IPS-18a (cell line): ENCODE measurements at regions not wholly inside any gene's neighbourhood (a gene's known extent, or its start where the extent isn't known, plus 50 kb on each side); places are given as distances from the start of the nearest gene placed in this dataset.

Source experiments
- H3K27ac ChIP-seq: one replicate; pipeline ENCODE4 v1.5.1; 2013; ENCODE audit warnings: low read length
- H3K27me3 ChIP-seq: one replicate; pipeline ENCODE4 v1.6.1; 2013; ENCODE audit warnings: mild to moderate bottlenecking, low read length; ENCODE audit not compliant: control insufficient read depth, insufficient read depth
- H3K36me3 ChIP-seq: one replicate; pipeline ENCODE4 v1.6.1; 2013; ENCODE audit warnings: low read depth, low read length; ENCODE audit not compliant: control insufficient read depth
- H3K4me1 ChIP-seq: one replicate; pipeline ENCODE4 v1.6.1; 2013; ENCODE audit warnings: low read depth, low read length; ENCODE audit not compliant: control insufficient read depth
- H3K4me3 ChIP-seq: one replicate; pipeline ENCODE4 v1.5.1; 2013; ENCODE audit warnings: low read length
- H3K9ac ChIP-seq: one replicate; pipeline ENCODE4 v1.6.1; 2013; ENCODE audit warnings: mild to moderate bottlenecking, low read length, moderate library complexity
- H3K9me3 ChIP-seq: one replicate; pipeline ENCODE4 v1.6.1; 2013; ENCODE audit warnings: low read depth, low read length; ENCODE audit not compliant: control insufficient read depth

- Histone ChIP-seq H3K27me3 (no peaks in the 10 kb centered on the region), H3K4me1 (peaks cover 3% of the 10 kb centered on the region), H3K4me3 (no peak overlapping the region), H3K27ac (no peak overlapping the region), H3K9ac (no peak overlapping the region), H3K36me3 (no peaks in the 10 kb centered on the region), H3K9me3 (peaks cover 6% of the 10 kb centered on the region)
These were observed 204.2 kb upstream of the ARGLU1 start for GRCh38 chr13:106772006-106772601.

DNA sequence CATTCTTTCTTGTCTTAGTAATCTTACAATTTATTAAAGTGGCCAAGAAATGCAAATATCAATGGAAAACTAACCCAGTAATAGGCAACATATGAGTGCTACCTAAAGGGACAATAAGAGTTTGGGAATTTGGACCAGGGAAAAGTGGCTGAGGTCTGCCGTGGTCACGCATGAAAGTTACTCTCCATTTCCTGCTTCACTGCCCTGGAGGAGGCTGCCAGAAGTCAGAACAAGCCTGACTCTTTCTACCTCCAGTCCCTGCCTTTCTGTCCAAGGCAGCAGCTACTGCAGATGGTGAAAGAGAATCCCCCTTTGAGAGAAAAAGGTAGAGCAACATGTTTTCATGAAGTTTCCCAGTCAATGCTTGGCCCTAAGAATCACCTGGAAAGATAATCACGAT, 201.1 kb upstream of the ARGLU1 start:
- H3K4me1 ChIP-seq, result peaks cover 3% of the 10 kb centered on the region
- no peak overlapping the region for H3K9ac ChIP-seq
- no peaks in the 10 kb centered on the region for H3K27me3 ChIP-seq
- no peak overlapping the region for H3K4me3 ChIP-seq
- H3K9me3 ChIP-seq, result peaks cover 8% of the 10 kb centered on the region
- H3K27ac ChIP-seq, result no peak overlapping the region
- H3K36me3 ChIP-seq, result no peaks in the 10 kb centered on the region

DNA sequence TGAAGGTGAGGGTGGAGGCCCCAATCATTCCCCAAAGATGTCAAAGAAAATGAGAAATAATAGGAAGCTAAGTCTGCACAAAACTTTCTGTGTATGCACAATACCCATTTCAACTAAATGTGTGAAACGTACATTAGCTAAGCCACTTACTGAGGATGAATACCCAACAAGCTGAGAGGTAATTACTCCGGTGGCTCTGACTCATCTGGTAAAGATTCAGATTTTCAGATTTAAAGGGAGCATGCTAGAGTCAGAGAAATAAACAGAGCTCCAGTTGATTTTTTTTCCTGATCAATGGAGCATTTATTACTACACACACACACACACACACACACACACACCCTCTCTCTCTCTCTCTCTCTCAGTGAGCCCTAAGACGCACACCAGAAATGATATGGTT, 194.8 kb upstream of the ARGLU1 start:
- no peaks in the 10 kb centered on the region for H3K36me3 ChIP-seq
- H3K9ac ChIP-seq, result no peak overlapping the region
- H3K27me3 ChIP-seq, result no peaks in the 10 kb centered on the region
- H3K4me3 ChIP-seq, result no peak overlapping the region
- no peak overlapping the region for H3K27ac ChIP-seq
- peaks cover 8% of the 10 kb centered on the region for H3K9me3 ChIP-seq
- H3K4me1 ChIP-seq, result no peaks in the 10 kb centered on the region

DNA sequence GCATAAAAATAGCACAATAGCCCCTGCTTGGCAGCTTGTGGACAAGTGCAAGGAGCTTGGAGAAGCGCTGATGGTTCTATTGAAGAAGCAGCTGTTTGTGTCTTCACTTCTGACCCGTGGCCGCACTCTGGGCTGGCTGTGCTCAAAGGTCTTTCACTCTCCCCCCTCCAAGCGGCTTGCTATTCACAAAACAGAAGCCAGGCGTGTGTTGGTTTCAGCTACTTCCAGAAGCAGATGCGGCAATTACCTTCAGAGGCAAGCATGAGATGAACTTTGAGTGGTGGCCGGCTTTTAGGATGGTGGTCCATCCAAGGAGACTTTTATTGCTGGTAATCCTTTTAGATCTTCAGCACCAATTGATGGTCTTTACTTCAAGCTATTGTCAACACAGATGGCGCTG, 188.5 kb upstream of the ARGLU1 start:
- peaks cover 20% of the 10 kb centered on the region for H3K4me1 ChIP-seq
- H3K27me3 ChIP-seq, result no peaks in the 10 kb centered on the region
- no peaks in the 10 kb centered on the region for H3K9me3 ChIP-seq
- H3K4me3 ChIP-seq, result no peak overlapping the region
- H3K9ac ChIP-seq, result no peak overlapping the region
- no peaks in the 10 kb centered on the region for H3K36me3 ChIP-seq
- H3K27ac ChIP-seq, result no peak overlapping the region

- H3K4me3 ChIP-seq, result no peak overlapping the region
- H3K4me1 ChIP-seq, result peaks cover 20% of the 10 kb centered on the region
- H3K9me3 ChIP-seq, result no peaks in the 10 kb centered on the region
- H3K27ac ChIP-seq, result no peak overlapping the region
- H3K9ac ChIP-seq, result no peak overlapping the region
- H3K27me3 ChIP-seq, result no peaks in the 10 kb centered on the region
- H3K36me3 ChIP-seq, result no peaks in the 10 kb centered on the region
These were observed 187.6 kb upstream of the ARGLU1 start for GRCh38 chr13:106755542-106755941.

DNA sequence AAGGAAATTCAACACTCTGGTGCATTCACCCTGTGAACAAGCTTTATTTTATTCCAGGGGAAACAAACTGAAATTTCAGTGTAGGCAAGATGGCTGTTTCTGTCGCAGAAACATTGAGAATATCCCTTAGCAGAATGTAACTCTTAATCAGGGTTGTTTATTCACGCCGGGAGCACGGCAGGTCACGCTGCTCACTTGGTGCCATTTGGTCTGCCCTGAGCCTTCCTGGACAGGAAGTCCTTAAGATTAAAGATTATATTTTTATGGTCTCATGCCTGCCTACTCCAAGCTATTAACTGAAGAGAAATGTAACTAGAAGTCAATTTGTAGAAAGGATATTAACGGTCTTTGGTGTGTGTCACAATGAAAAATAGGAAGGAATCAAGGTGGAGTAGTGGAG, 185.3 kb upstream of the ARGLU1 start:
- Histone ChIP-seq H3K27me3 (no peaks in the 10 kb centered on the region), H3K27ac (no peak overlapping the region), H3K9ac (peak overlapping the region; percentile 15), H3K4me3 (no peak overlapping the region), H3K4me1 (peaks cover 20% of the 10 kb centered on the region), H3K36me3 (no peaks in the 10 kb centered on the region), H3K9me3 (no peaks in the 10 kb centered on the region)

DNA sequence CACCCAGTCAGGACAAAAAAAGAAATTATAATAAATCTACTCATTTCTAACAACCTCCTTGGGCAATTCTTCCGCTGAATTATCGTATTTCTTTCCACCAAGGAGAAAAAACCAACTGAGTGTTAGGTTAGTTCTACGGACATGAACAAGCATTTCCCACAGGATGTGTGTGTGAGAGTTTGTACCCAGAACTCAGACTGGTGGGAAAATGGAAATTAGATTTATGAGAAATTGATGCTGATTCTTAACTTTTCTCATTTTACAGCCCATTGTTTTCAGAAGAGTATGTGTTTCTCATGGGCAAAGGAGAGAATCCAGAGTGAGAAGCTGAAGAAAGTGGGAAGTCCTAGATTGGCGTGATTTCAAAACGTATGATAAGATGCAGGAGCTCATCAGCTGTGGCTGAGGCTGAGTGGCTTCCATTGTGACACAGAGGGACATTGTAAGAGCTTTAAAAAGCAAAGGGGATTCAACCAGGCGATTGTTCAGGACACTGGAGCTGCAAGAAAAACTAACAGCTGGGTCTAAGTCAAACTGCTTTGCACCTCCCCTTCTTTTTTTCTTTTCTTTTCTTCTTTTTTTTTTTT, 184.7 kb upstream of the ARGLU1 start:
- Histone ChIP-seq H3K9ac (peak overlapping the region; percentile 15), H3K27ac (no peak overlapping the region), H3K27me3 (no peaks in the 10 kb centered on the region), H3K36me3 (no peaks in the 10 kb centered on the region), H3K4me1 (peaks cover 20% of the 10 kb centered on the region), H3K4me3 (no peak overlapping the region), H3K9me3 (no peaks in the 10 kb centered on the region)

- H3K36me3 ChIP-seq, result no peaks in the 10 kb centered on the region
- H3K4me1 ChIP-seq, result peaks cover 8% of the 10 kb centered on the region
- H3K27me3 ChIP-seq, result no peaks in the 10 kb centered on the region
- no peak overlapping the region for H3K27ac ChIP-seq
- H3K9me3 ChIP-seq, result no peaks in the 10 kb centered on the region
- H3K9ac ChIP-seq, result no peak overlapping the region
- H3K4me3 ChIP-seq, result no peak overlapping the region
These were observed 180.8 kb upstream of the ARGLU1 start for GRCh38 chr13:106748785-106749184.

DNA sequence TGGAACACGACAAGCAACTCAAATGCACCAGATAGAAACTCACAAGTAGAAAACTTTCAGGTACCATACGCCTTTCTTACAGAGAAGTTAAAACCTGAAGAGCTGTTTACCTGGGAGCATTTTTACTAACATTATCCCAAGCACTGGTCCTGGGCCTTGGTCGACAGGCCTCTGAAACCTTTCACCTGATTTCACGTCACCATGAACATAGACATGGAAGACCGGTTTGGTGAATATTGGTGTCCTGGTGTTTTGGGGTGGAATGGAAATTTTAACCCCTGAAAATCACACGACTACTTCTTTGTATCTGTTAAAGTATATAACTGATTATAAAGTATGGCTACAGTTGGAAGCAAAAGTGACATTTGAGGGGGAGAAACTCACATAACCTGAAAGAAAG, 176.6 kb upstream of the ARGLU1 start:
- H3K9ac ChIP-seq, result no peak overlapping the region
- H3K4me3 ChIP-seq, result no peak overlapping the region
- H3K27ac ChIP-seq, result no peak overlapping the region
- no peaks in the 10 kb centered on the region for H3K9me3 ChIP-seq
- H3K36me3 ChIP-seq, result no peaks in the 10 kb centered on the region
- H3K4me1 ChIP-seq, result no peaks in the 10 kb centered on the region
- H3K27me3 ChIP-seq, result no peaks in the 10 kb centered on the region

GRCh38 chr13:106738186-106738678, 170.3 kb upstream of the ARGLU1 start:
- Histone ChIP-seq H3K27me3 (no peaks in the 10 kb centered on the region), H3K27ac (no peak overlapping the region), H3K4me1 (no peaks in the 10 kb centered on the region), H3K9me3 (no peaks in the 10 kb centered on the region), H3K36me3 (no peaks in the 10 kb centered on the region), H3K9ac (no peak overlapping the region), H3K4me3 (no peak overlapping the region)

DNA sequence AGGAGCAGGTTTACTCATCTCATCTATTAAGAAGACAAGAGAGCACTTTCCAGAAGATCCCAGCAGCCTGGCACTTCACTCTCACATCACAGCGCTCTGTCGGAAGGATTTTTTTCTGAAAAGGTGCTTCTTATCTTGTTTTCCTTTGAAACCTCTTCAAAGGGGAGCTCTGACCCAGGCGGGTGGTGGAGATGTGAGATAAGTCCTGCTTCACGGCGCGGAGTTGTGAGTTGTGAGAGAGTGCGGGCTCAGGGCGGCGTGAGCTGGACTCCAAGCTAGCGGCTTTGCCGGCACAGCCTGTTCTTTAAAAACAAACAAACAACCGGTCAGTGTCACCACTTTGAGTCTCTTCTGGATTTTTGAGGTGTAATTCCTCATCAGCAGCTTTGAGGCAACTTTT, 169.0 kb upstream of the ARGLU1 start:
- no peaks in the 10 kb centered on the region for H3K9me3 ChIP-seq
- no peaks in the 10 kb centered on the region for H3K27me3 ChIP-seq
- H3K36me3 ChIP-seq, result no peaks in the 10 kb centered on the region
- no peak overlapping the region for H3K4me3 ChIP-seq
- no peak overlapping the region for H3K27ac ChIP-seq
- H3K4me1 ChIP-seq, result no peaks in the 10 kb centered on the region
- no peak overlapping the region for H3K9ac ChIP-seq

DNA sequence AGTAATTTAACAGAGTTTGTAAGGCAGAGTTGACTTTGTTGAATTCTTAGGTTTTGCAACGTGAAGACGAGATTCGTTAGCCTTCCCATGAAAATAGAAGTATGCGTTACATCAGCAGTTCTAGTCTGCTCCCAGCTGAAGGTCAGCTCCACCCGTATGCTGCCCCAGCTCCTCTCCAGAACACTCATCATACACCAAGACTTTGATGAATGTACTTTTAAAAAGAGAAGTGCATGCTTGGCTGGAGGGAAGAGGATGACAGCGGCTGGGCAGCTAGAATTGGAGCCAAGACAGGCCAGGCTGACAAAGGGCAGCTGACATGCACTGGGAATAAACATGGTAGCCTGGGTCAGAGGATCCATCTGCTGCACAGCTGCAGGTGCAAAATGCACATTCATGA, 166.3 kb upstream of the ARGLU1 start:
- Histone ChIP-seq H3K36me3 (no peaks in the 10 kb centered on the region), H3K27ac (no peak overlapping the region), H3K27me3 (no peaks in the 10 kb centered on the region), H3K4me1 (no peaks in the 10 kb centered on the region), H3K4me3 (no peak overlapping the region), H3K9ac (no peak overlapping the region), H3K9me3 (no peaks in the 10 kb centered on the region)
